ENCODE measurements at regions not wholly inside any gene's neighbourhood (a gene's known extent, or its start where the extent isn't known, plus 50 kb on each side); places are given as distances from the start of the nearest gene placed in this dataset.

- Histone ChIP-seq H3K9ac (ENCODE audit: low read depth, low read length) (no peak overlapping the region), H3K79me2 (ENCODE audit: insufficient read depth, low read length) (no peaks in the 10 kb centered on the region), H3K9me3 (ENCODE audit: insufficient read depth, low read length, severe bottlenecking) (no peaks in the 10 kb centered on the region), H3K27me3 (ENCODE audit: insufficient read depth, low read length, poor library complexity) (no peaks in the 10 kb centered on the region), H2AFZ (ENCODE audit: low read depth, low read length) (no peak overlapping the region), H3K36me3 (ENCODE audit: insufficient read depth, low read length) (no peaks in the 10 kb centered on the region), H3K4me3 (ENCODE audit: low read depth in 1 of 2, low read length in 2 of 2) (no peak overlapping the region), H4K20me1 (ENCODE audit: insufficient read depth, low read length) (no peaks in the 10 kb centered on the region), H3K27ac (ENCODE audit: low read length) (no peak overlapping the region), H3K4me2 (ENCODE audit: insufficient read depth, low read length) (no peak overlapping the region), H3K4me1 (ENCODE audit: insufficient read depth, low read length) (no peaks in the 10 kb centered on the region)
- DNase-seq (no peak), ATAC-seq (ENCODE audit: insufficient read depth, low read depth) (no peak)
- no peak for TF ChIP-seq EZH2 (IDR thresholded peaks at IDR 0.05; ENCODE audit: borderline replicate concordance, low read depth, low read length, severe bottlenecking)
- TF ChIP-seq, protein P1, sequence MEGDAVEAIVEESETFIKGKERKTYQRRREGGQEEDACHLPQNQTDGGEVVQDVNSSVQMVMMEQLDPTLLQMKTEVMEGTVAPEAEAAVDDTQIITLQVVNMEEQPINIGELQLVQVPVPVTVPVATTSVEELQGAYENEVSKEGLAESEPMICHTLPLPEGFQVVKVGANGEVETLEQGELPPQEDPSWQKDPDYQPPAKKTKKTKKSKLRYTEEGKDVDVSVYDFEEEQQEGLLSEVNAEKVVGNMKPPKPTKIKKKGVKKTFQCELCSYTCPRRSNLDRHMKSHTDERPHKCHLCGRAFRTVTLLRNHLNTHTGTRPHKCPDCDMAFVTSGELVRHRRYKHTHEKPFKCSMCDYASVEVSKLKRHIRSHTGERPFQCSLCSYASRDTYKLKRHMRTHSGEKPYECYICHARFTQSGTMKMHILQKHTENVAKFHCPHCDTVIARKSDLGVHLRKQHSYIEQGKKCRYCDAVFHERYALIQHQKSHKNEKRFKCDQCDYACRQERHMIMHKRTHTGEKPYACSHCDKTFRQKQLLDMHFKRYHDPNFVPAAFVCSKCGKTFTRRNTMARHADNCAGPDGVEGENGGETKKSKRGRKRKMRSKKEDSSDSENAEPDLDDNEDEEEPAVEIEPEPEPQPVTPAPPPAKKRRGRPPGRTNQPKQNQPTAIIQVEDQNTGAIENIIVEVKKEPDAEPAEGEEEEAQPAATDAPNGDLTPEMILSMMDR (IDR thresholded peaks at IDR 0.05; ENCODE audit: borderline replicate concordance, extremely low read depth, low read length, poor library complexity, severe bottlenecking) = no peak
Measured at GRCh38 chr3:168186293-168186983, 90.7 kb upstream of the GOLIM4 start.

DNA sequence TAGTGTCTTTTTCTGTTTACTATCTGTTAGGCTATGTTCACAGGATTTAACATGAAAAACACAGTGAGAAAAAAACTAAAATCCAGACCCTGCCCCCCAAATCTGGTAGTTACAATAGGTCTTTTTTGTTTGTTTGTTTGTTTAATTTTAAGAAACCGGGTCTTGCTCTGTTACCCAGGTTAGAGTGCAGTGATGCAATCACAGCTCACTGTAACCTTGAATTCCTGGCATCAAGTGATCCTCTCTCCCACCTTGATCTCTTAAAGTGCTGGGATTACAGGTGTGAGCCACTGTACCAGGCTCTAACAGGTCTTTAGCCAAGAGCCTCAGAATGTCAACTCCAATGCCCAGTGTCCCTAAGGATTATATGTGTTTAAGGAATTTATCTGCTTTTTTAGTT lies 88.0 kb upstream of the GOLIM4 start:
- Histone ChIP-seq H3K36me3 (ENCODE audit: insufficient read depth, low read length) (no peaks in the 10 kb centered on the region), H3K4me1 (ENCODE audit: insufficient read depth, low read length) (no peaks in the 10 kb centered on the region), H3K9ac (ENCODE audit: low read depth, low read length) (no peak overlapping the region), H3K9me3 (ENCODE audit: insufficient read depth, low read length, severe bottlenecking) (no peaks in the 10 kb centered on the region), H3K27ac (ENCODE audit: low read length) (no peak overlapping the region), H3K4me2 (ENCODE audit: insufficient read depth, low read length) (no peak overlapping the region), H2AFZ (ENCODE audit: low read depth, low read length) (no peak overlapping the region), H3K27me3 (ENCODE audit: insufficient read depth, low read length, poor library complexity) (no peaks in the 10 kb centered on the region), H4K20me1 (ENCODE audit: insufficient read depth, low read length) (no peaks in the 10 kb centered on the region), H3K4me3 (ENCODE audit: low read depth in 1 of 2, low read length in 2 of 2) (no peak overlapping the region), H3K79me2 (ENCODE audit: insufficient read depth, low read length) (no peaks in the 10 kb centered on the region)
- DNase-seq (no peak), ATAC-seq (ENCODE audit: insufficient read depth, low read depth) (no peak)
- no peak for TF ChIP-seq EZH2 (IDR thresholded peaks at IDR 0.05; ENCODE audit: borderline replicate concordance, low read depth, low read length, severe bottlenecking)
- TF ChIP-seq, protein P1 (IDR thresholded peaks at IDR 0.05; ENCODE audit: borderline replicate concordance, extremely low read depth, low read length, poor library complexity, severe bottlenecking) = no peak

- H3K36me3 ChIP-seq (ENCODE audit: insufficient read depth, low read length) = no peaks in the 10 kb centered on the region
- H3K4me2 ChIP-seq (ENCODE audit: insufficient read depth, low read length) = no peak overlapping the region
- no peaks in the 10 kb centered on the region for H4K20me1 ChIP-seq (ENCODE audit: insufficient read depth, low read length)
- DNase-seq (no peak), ATAC-seq (ENCODE audit: insufficient read depth, low read depth) (no peak)
- no peaks in the 10 kb centered on the region for H3K27me3 ChIP-seq (ENCODE audit: insufficient read depth, low read length, poor library complexity)
- H2AFZ ChIP-seq (ENCODE audit: low read depth, low read length) = no peak overlapping the region
- TF ChIP-seq EZH2 (IDR thresholded peaks at IDR 0.05; ENCODE audit: borderline replicate concordance, low read depth, low read length, severe bottlenecking) = no peak
- H3K9me3 ChIP-seq (ENCODE audit: insufficient read depth, low read length, severe bottlenecking) = no peaks in the 10 kb centered on the region
- no peak overlapping the region for H3K4me3 ChIP-seq (ENCODE audit: low read depth in 1 of 2, low read length in 2 of 2)
- no peak overlapping the region for H3K9ac ChIP-seq (ENCODE audit: low read depth, low read length)
- H3K27ac ChIP-seq (ENCODE audit: low read length) = no peak overlapping the region
- no peaks in the 10 kb centered on the region for H3K4me1 ChIP-seq (ENCODE audit: insufficient read depth, low read length)
- H3K79me2 ChIP-seq (ENCODE audit: insufficient read depth, low read length) = no peaks in the 10 kb centered on the region
Measured at GRCh38 chr3:168168743-168169142, 73.0 kb upstream of the GOLIM4 start.

DNA sequence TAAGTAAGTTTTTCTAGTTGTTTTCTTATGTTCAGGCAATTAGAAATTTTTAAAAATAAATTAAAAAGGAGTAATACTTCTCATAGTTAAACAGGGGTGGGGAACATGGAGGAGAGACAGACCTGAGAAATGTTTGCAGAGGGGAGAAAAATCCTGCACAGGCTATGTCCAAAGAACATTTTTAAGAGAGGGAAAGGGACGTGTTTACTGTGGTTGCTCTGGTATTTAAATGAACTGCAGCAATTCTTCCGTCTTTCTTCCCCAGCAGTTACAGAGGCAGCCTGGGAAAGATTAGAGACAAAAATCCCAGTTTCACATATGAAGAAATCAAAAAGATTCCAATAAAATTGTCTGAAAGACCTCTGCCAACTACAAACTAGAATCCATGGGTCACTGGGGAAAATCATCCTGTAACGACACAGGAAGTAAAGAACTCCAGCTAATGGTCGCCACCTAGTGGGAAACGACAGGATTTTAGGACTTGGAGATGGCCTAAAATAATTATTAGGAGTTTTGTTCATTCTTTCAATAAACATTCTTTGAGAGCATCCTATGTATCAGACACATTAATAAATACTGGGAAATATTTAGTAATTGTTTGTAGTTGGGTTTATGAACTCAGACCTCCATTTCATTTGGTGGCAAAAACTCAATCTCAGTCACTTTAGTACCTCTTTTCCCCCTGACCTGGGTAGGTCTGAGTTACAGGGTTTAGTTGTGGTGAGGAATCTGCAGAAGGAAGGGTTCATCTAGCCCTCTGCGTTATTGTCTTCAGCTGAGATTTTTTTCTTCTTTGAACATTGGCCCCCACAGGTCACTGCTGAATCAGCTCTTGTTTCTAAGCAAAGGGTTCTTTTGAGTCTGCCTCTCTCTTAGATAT lies 69.9 kb upstream of the GOLIM4 start:
- no peaks in the 10 kb centered on the region for H3K9me3 ChIP-seq (ENCODE audit: insufficient read depth, low read length, severe bottlenecking)
- no peak for TF ChIP-seq EZH2 (IDR thresholded peaks at IDR 0.05; ENCODE audit: borderline replicate concordance, low read depth, low read length, severe bottlenecking)
- TF ChIP-seq, protein P1 (IDR thresholded peaks at IDR 0.05; ENCODE audit: borderline replicate concordance, extremely low read depth, low read length, poor library complexity, severe bottlenecking) = peak; percentile 68
- peak; percentile 30 for DNase-seq
- peak overlapping the region; percentile 51; the same call in 1 of the 2 replicates for H2AFZ ChIP-seq (ENCODE audit: low read depth, low read length)
- H3K4me2 ChIP-seq (ENCODE audit: insufficient read depth, low read length) = no peak overlapping the region
- no peaks in the 10 kb centered on the region for H3K79me2 ChIP-seq (ENCODE audit: insufficient read depth, low read length)
- 0 out of 3 replicates have a peak, but pooled peaks have one; percentile 40 for ATAC-seq (ENCODE audit: insufficient read depth, low read depth)
- H3K27ac ChIP-seq (ENCODE audit: low read length) = no peak overlapping the region
- no peaks in the 10 kb centered on the region for H3K27me3 ChIP-seq (ENCODE audit: insufficient read depth, low read length, poor library complexity)
- no peak overlapping the region for H3K4me3 ChIP-seq (ENCODE audit: low read depth in 1 of 2, low read length in 2 of 2)
- no peaks in the 10 kb centered on the region for H3K4me1 ChIP-seq (ENCODE audit: insufficient read depth, low read length)
- no peaks in the 10 kb centered on the region for H4K20me1 ChIP-seq (ENCODE audit: insufficient read depth, low read length)
- H3K36me3 ChIP-seq (ENCODE audit: insufficient read depth, low read length) = no peaks in the 10 kb centered on the region
- no peak overlapping the region for H3K9ac ChIP-seq (ENCODE audit: low read depth, low read length)
